Activated CD8-positive, alpha-beta T cell treated with anti-CD3 and anti-CD28 coated beads, Interleukin-2, amount 10 ng/mL, durations not matched to agents 7 days and 5 days (primary cell): ENCODE measurements at regions not wholly inside any gene's neighbourhood (a gene's known extent, or its start where the extent isn't known, plus 50 kb on each side); places are given as distances from the start of the nearest gene placed in this dataset.
"Not testable (repeated sequence)": the region's sequence is repeated elsewhere in the genome, so short reads cannot be mapped to it uniquely, and the experiment has no call there.

Source experiments
- ATAC-seq: fragments of 150-1000 bp; cut with Tn5 transposase; one replicate; pipeline ENCODE4 v1.10.0; 2021; ENCODE audit warnings: moderate library complexity
- CTCF ChIA-PET: fragments of 350-600 bp; sonication (Branson Sonifier 250); formaldehyde crosslinking; loops from one replicate; lab custom pipeline; 2021; ENCODE audit warnings: antibody characterized with exemption; lab: Charles Lee
- POLR2A ChIA-PET: fragments of 350-600 bp; sonication (Branson Sonifier 250); formaldehyde crosslinking; loops from one replicate; lab custom pipeline; 2021; ENCODE audit warnings: antibody characterized with exemption; lab: Charles Lee
- DNase-seq: peaks from one replicate; pipeline ENCODE4 v3.0.0-alpha.2; 2020
- H3K27ac Mint-ChIP-seq: one replicate; pipeline ENCODE4 v1.8.0; 2021; ENCODE audit warnings: mild to moderate bottlenecking, mixed read lengths
- H3K27me3 Mint-ChIP-seq: one replicate; pipeline ENCODE4 v1.8.0; 2021; ENCODE audit warnings: low read depth, mixed read lengths
- H3K36me3 Mint-ChIP-seq: one replicate; pipeline ENCODE4 v1.8.0; 2021; ENCODE audit warnings: low read depth, mixed read lengths
- H3K4me1 Mint-ChIP-seq: one replicate; pipeline ENCODE4 v1.8.0; 2021; ENCODE audit warnings: low read depth, mixed read lengths
- H3K4me3 Mint-ChIP-seq: one replicate; pipeline ENCODE4 v1.8.0; 2021; ENCODE audit warnings: mild to moderate bottlenecking, mixed read lengths
- H3K9me3 Mint-ChIP-seq: one replicate; pipeline ENCODE4 v1.8.0; 2022; ENCODE audit warnings: mixed read lengths; ENCODE audit not compliant: insufficient read depth

- Mint-ChIP-seq H3K27me3 (no peaks in the 10 kb centered on the region), H3K27ac (no peak overlapping the region), H3K9me3 (peaks cover 6% of the 10 kb centered on the region), H3K4me1 (no peaks in the 10 kb centered on the region), H3K36me3 (peaks cover 3% of the 10 kb centered on the region), H3K4me3 (no peak overlapping the region)
- ATAC-seq (no peak), DNase-seq (no peak)
- CTCF ChIA-PET, result no interaction called here
- POLR2A ChIA-PET, result no interaction called here
These were observed 71.8 kb upstream of the LRCH1 start for GRCh38 chr13:46481166-46481565.

GRCh38 chr13:46480131-46480530, 72.8 kb upstream of the LRCH1 start:
- POLR2A ChIA-PET, result no interaction called here
- DNase-seq, result no peak
- H3K27me3 Mint-ChIP-seq, result no peaks in the 10 kb centered on the region
- no peak for ATAC-seq
- H3K4me1 Mint-ChIP-seq, result no peaks in the 10 kb centered on the region
- no peak overlapping the region for H3K27ac Mint-ChIP-seq
- CTCF ChIA-PET, result no interaction called here
- H3K4me3 Mint-ChIP-seq, result no peak overlapping the region
- peaks cover 6% of the 10 kb centered on the region for H3K9me3 Mint-ChIP-seq
- H3K36me3 Mint-ChIP-seq, result peaks cover 3% of the 10 kb centered on the region

- CTCF ChIA-PET, result no interaction called here
- H3K36me3 Mint-ChIP-seq, result peaks cover 3% of the 10 kb centered on the region
- H3K27me3 Mint-ChIP-seq, result no peaks in the 10 kb centered on the region
- no peaks in the 10 kb centered on the region for H3K4me1 Mint-ChIP-seq
- no peak overlapping the region for H3K27ac Mint-ChIP-seq
- ATAC-seq (no peak), DNase-seq (no peak)
- peaks cover 5% of the 10 kb centered on the region for H3K9me3 Mint-ChIP-seq
- POLR2A ChIA-PET, result no interaction called here
- H3K4me3 Mint-ChIP-seq, result no peak overlapping the region
These were observed 73.3 kb upstream of the LRCH1 start for GRCh38 chr13:46479691-46480090.

GRCh38 chr13:46479283-46479682, 73.7 kb upstream of the LRCH1 start:
- Mint-ChIP-seq H3K27ac (no peak overlapping the region), H3K4me1 (no peaks in the 10 kb centered on the region), H3K9me3 (peaks cover under 1% of the 10 kb centered on the region), H3K36me3 (no peaks in the 10 kb centered on the region), H3K27me3 (no peaks in the 10 kb centered on the region), H3K4me3 (no peak overlapping the region)
- CTCF ChIA-PET, result no interaction called here
- POLR2A ChIA-PET, result no interaction called here
- ATAC-seq (no peak), DNase-seq (no peak)

GRCh38 chr13:46478651-46479050, 74.3 kb upstream of the LRCH1 start:
- no peaks in the 10 kb centered on the region for H3K36me3 Mint-ChIP-seq
- DNase-seq, result no peak
- ChIA-PET CTCF (no interaction called here), POLR2A (no interaction called here)
- H3K27me3 Mint-ChIP-seq, result no peaks in the 10 kb centered on the region
- no peaks in the 10 kb centered on the region for H3K9me3 Mint-ChIP-seq
- no peak overlapping the region for H3K4me3 Mint-ChIP-seq
- ATAC-seq, result no peak
- no peaks in the 10 kb centered on the region for H3K4me1 Mint-ChIP-seq
- no peak overlapping the region for H3K27ac Mint-ChIP-seq

DNA sequence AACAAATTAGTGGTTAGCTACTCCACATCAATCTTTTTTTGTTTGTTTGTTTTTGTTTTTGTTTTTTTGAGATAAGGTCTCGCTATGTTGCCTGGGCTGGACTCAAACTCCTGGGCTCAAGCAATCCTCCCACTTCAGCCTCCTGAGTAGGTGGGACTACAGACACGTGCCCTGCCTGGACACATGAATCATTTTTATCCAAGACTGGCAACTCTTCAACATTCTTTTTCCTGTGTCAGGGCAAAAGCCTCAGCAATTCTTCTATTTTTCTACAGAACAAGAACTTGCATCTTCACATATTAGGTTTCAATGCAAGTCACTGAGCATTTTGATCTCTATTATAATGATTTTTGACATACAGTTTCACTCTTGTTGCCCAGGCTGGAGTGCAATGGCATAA, 76.8 kb upstream of the LRCH1 start:
- no peak overlapping the region for H3K4me3 Mint-ChIP-seq
- no peak overlapping the region for H3K27ac Mint-ChIP-seq
- no peaks in the 10 kb centered on the region for H3K36me3 Mint-ChIP-seq
- DNase-seq, result no peak
- no peaks in the 10 kb centered on the region for H3K4me1 Mint-ChIP-seq
- ChIA-PET CTCF (interaction anchor here (1.4 kb wide), 1 partner anchor 15 kb away, joined by 3 read pairs; no protein-coding TSS in a partner anchor), POLR2A (no interaction called here)
- ATAC-seq, result no peak
- H3K9me3 Mint-ChIP-seq, result no peaks in the 10 kb centered on the region
- no peaks in the 10 kb centered on the region for H3K27me3 Mint-ChIP-seq

DNA sequence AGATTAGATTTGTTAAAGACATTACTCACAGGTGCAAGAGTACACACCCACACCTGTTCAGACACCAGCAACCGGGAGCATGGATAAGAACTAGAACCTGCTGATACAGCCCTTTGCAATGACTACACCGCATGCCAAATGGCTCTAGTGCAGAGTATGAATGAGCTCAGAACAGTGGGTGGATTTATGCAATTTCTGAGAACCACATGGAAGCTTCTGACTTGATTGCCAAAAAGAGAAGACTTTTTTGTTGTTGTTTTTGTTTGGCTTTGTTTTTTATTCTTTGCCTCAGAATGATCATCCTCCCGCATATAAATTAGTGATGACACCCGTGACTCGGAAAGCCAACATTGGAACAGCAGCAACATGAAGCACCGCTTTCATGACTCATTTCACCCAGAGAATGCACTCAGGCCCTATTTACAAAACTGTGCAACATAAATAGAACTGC, 77.4 kb upstream of the LRCH1 start:
- DNase-seq, result no peak
- Mint-ChIP-seq H3K9me3 (no peaks in the 10 kb centered on the region), H3K4me3 (no peak overlapping the region), H3K27ac (no peak overlapping the region), H3K36me3 (no peaks in the 10 kb centered on the region), H3K27me3 (no peaks in the 10 kb centered on the region), H3K4me1 (no peaks in the 10 kb centered on the region)
- POLR2A ChIA-PET, result no interaction called here
- no peak for ATAC-seq
- CTCF ChIA-PET, result interaction anchor here (1.4 kb wide), 1 partner anchor 16 kb away, joined by 3 read pairs; no protein-coding TSS in a partner anchor

DNA sequence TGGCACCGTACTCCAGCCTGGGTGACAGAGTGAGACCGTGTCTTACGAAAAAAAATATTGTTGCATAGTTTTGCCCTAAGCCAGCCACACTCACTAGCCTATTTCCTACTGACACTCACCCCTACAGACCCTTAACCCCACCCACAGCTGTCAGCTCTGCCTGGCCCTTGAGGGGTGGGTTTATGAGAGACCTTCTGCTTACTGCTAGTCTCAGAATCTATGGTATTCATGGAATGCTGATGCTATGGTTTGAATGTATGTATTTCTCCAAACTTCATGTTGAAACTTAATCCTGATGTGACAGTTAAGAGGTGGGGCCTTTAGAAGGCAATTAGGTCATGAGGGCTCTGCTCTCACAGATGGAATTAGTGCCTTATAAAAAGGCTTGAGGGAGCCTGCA, 79.2 kb upstream of the LRCH1 start:
- no peaks in the 10 kb centered on the region for H3K4me1 Mint-ChIP-seq
- ChIA-PET CTCF (no interaction called here), POLR2A (interaction anchor here (0.6 kb wide), 1 partner anchor 296 kb away, joined by 3 read pairs; no protein-coding TSS in a partner anchor)
- H3K27me3 Mint-ChIP-seq, result no peaks in the 10 kb centered on the region
- no peak overlapping the region for H3K4me3 Mint-ChIP-seq
- ATAC-seq (no peak), DNase-seq (no peak)
- H3K27ac Mint-ChIP-seq, result no peak overlapping the region
- no peaks in the 10 kb centered on the region for H3K9me3 Mint-ChIP-seq
- H3K36me3 Mint-ChIP-seq, result no peaks in the 10 kb centered on the region

DNA sequence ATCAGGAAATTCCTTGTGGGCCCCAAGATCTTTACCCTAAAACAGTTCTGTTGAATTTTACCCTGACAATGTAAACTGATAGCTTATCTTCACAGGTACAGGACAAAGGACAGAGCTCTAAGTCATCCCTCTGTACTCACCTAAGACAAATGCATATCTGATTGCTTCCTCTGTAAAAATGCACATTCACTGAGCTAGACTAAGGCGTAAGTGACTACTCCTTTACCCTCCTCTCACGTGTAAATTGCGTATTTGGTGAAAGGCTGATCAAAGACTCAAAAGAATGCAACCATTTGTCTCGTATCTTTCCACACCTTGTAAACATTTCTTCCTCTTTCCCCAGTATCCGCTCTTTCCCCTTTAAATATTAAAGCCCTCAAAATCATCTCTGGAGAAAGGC, 80.6 kb upstream of the LRCH1 start:
- no peaks in the 10 kb centered on the region for H3K9me3 Mint-ChIP-seq
- POLR2A ChIA-PET, result no interaction called here
- no peak overlapping the region for H3K4me3 Mint-ChIP-seq
- no peaks in the 10 kb centered on the region for H3K27me3 Mint-ChIP-seq
- CTCF ChIA-PET, result no interaction called here
- no peak for DNase-seq
- H3K27ac Mint-ChIP-seq, result no peak overlapping the region
- H3K36me3 Mint-ChIP-seq, result no peaks in the 10 kb centered on the region
- H3K4me1 Mint-ChIP-seq, result no peaks in the 10 kb centered on the region
- no peak for ATAC-seq

- H3K4me3 Mint-ChIP-seq, POLR2A ChIA-PET, H3K36me3 Mint-ChIP-seq, CTCF ChIA-PET, H3K27ac Mint-ChIP-seq, DNase-seq, H3K27me3 Mint-ChIP-seq, H3K4me1 Mint-ChIP-seq, H3K9me3 Mint-ChIP-seq, ATAC-seq: not testable (repeated sequence)
These were observed 82.6 kb upstream of the RUBCNL start for GRCh38 chr13:46469699-46470098.

GRCh38 chr13:46468570-46469463, 81.8 kb upstream of the RUBCNL start:
- POLR2A ChIA-PET, result no interaction called here
- DNase-seq (no peak), ATAC-seq (no peak)
- Mint-ChIP-seq H3K4me3 (no peak overlapping the region), H3K9me3 (no peaks in the 10 kb centered on the region), H3K27me3 (no peaks in the 10 kb centered on the region), H3K4me1 (no peaks in the 10 kb centered on the region), H3K36me3 (no peaks in the 10 kb centered on the region), H3K27ac (no peak overlapping the region)
- CTCF ChIA-PET, result no interaction called here

GRCh38 chr13:46467694-46468093, 80.6 kb upstream of the RUBCNL start:
- H3K27me3 Mint-ChIP-seq, H3K4me3 Mint-ChIP-seq, POLR2A ChIA-PET, ATAC-seq, H3K9me3 Mint-ChIP-seq, CTCF ChIA-PET, H3K36me3 Mint-ChIP-seq, H3K27ac Mint-ChIP-seq, DNase-seq, H3K4me1 Mint-ChIP-seq: not testable (repeated sequence)
